ENCODE measurements at regions not wholly inside any gene's neighbourhood (a gene's known extent, or its start where the extent isn't known, plus 50 kb on each side); places are given as distances from the start of the nearest gene placed in this dataset.

DNA sequence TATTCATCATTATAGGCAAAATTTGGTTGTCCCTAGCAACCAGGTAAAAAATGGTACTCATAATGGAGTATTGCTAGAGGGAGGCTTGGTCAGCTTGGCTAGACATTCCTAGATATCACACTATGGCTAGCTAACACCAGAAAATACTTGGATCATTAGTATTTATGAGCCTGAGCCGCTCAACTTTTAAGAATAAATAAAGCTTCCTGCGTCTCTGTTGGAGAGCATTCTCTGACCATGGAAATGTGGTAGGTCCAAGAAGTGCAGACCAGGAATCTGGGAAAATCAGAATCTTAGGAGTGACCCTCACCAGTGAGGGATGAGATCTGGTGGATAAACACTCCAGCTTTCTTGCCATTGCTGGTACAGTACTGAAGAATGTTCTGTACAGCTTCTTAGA is 157.6 kb upstream of the AGR3 start:
- 75% methylated on average over 2 of the region's 2 CpGs for WGBS (ENCODE audit: insufficient coverage, insufficient replicate concordance, low lambda C conversion rate, missing lambda C conversion rate)
- intact Hi-C loops (cut with micrococcal nuclease; ENCODE audit: unreplicated experiment): no loop called here
- Histone ChIP-seq H3K36me3 (ENCODE audit: control insufficient read depth in 2 of 2, insufficient read depth in 2 of 2, low read length in 1 of 2) (no peaks in the 10 kb centered on the region), H2AFZ (ENCODE audit: control insufficient read depth, low read depth, low read length) (no peak overlapping the region), H3K9ac (ENCODE audit: control insufficient read depth, insufficient read depth, low read length) (no peak overlapping the region), H4K20me1 (ENCODE audit: control insufficient read depth, insufficient read depth) (no peaks in the 10 kb centered on the region), H3K4me1 (ENCODE audit: control insufficient read depth, insufficient read depth, low read length) (no peaks in the 10 kb centered on the region), H3K4me2 (ENCODE audit: control insufficient read depth, insufficient read depth) (no peak overlapping the region), H3K79me2 (ENCODE audit: control insufficient read depth, insufficient read depth, low read length) (no peaks in the 10 kb centered on the region), H3K27me3 (replicated peaks in 1 of 2; ENCODE audit: control insufficient read depth in 2 of 2, insufficient read depth in 2 of 2, low read length in 1 of 2) (no peaks in the 10 kb centered on the region), H3K4me3 (no peak overlapping the region), H3K9me3 (replicated peaks; ENCODE audit: control insufficient read depth, insufficient read depth, low read length) (no peaks in the 10 kb centered on the region), H3K27ac (ENCODE audit: control insufficient read depth, insufficient read depth) (no peak overlapping the region)
- no peak for ATAC-seq
- no TSS peak for BruUV-seq (replicated peaks)
- ChIA-PET CTCF (interaction anchor here (1.2 to 1.5 kb wide), 2 partner anchors 9 to 57 kb away, joined by 3 to 5 read pairs; no protein-coding TSS in a partner anchor), POLR2A (no interaction called here), SMC1A (ENCODE audit: uncharacterized antibody, unreplicated experiment) (interaction anchor here (1.5 kb wide), 1 partner anchor 23 kb away, joined by 5 read pairs; no protein-coding TSS in a partner anchor), RAD21 (ENCODE audit: unreplicated experiment) (no interaction called here)
- FAIRE-seq: no peak
- in situ Hi-C loops (cut with MboI): no loop called here
- no peak for DNase-seq (ENCODE audit: low read depth, low spot score)
- TF ChIP-seq, protein P1, sequence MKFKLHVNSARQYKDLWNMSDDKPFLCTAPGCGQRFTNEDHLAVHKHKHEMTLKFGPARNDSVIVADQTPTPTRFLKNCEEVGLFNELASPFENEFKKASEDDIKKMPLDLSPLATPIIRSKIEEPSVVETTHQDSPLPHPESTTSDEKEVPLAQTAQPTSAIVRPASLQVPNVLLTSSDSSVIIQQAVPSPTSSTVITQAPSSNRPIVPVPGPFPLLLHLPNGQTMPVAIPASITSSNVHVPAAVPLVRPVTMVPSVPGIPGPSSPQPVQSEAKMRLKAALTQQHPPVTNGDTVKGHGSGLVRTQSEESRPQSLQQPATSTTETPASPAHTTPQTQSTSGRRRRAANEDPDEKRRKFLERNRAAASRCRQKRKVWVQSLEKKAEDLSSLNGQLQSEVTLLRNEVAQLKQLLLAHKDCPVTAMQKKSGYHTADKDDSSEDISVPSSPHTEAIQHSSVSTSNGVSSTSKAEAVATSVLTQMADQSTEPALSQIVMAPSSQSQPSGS (IDR thresholded peaks at IDR 0.05; ENCODE audit: low read length): no peak
- TF ChIP-seq EED (IDR thresholded peaks at IDR 0.05; ENCODE audit: low read depth): no peak
- no peak for TF ChIP-seq JUND (IDR thresholded peaks at IDR 0.05; ENCODE audit: low read depth, low read length)
- TF ChIP-seq, protein P2, sequence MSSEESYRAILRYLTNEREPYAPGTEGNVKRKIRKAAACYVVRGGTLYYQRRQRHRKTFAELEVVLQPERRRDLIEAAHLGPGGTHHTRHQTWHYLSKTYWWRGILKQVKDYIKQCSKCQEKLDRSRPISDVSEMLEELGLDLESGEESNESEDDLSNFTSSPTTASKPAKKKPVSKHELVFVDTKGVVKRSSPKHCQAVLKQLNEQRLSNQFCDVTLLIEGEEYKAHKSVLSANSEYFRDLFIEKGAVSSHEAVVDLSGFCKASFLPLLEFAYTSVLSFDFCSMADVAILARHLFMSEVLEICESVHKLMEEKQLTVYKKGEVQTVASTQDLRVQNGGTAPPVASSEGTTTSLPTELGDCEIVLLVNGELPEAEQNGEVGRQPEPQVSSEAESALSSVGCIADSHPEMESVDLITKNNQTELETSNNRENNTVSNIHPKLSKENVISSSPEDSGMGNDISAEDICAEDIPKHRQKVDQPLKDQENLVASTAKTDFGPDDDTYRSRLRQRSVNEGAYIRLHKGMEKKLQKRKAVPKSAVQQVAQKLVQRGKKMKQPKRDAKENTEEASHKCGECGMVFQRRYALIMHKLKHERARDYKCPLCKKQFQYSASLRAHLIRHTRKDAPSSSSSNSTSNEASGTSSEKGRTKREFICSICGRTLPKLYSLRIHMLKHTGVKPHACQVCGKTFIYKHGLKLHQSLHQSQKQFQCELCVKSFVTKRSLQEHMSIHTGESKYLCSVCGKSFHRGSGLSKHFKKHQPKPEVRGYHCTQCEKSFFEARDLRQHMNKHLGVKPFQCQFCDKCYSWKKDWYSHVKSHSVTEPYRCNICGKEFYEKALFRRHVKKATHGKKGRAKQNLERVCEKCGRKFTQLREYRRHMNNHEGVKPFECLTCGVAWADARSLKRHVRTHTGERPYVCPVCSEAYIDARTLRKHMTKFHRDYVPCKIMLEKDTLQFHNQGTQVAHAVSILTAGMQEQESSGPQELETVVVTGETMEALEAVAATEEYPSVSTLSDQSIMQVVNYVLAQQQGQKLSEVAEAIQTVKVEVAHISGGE (CRISPR knock-in tag; IDR thresholded peaks at IDR 0.05): no peak
- no peak for TF ChIP-seq RBBP5 (conservative IDR thresholded peaks at IDR 0.05)
- no peak for TF ChIP-seq STAT3 (IDR thresholded peaks at IDR 0.05; ENCODE audit: low read depth, low read length)
- TF ChIP-seq, protein P3, sequence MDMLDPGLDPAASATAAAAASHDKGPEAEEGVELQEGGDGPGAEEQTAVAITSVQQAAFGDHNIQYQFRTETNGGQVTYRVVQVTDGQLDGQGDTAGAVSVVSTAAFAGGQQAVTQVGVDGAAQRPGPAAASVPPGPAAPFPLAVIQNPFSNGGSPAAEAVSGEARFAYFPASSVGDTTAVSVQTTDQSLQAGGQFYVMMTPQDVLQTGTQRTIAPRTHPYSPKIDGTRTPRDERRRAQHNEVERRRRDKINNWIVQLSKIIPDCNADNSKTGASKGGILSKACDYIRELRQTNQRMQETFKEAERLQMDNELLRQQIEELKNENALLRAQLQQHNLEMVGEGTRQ (IDR thresholded peaks at IDR 0.05; ENCODE audit: borderline replicate concordance, low read depth, low read length): no peak
- no peak for TF ChIP-seq CBX5 (IDR thresholded peaks at IDR 0.05; ENCODE audit: low read depth)
- no peak for TF ChIP-seq RAD51 (IDR thresholded peaks at IDR 0.05)
- TF ChIP-seq, protein P4, sequence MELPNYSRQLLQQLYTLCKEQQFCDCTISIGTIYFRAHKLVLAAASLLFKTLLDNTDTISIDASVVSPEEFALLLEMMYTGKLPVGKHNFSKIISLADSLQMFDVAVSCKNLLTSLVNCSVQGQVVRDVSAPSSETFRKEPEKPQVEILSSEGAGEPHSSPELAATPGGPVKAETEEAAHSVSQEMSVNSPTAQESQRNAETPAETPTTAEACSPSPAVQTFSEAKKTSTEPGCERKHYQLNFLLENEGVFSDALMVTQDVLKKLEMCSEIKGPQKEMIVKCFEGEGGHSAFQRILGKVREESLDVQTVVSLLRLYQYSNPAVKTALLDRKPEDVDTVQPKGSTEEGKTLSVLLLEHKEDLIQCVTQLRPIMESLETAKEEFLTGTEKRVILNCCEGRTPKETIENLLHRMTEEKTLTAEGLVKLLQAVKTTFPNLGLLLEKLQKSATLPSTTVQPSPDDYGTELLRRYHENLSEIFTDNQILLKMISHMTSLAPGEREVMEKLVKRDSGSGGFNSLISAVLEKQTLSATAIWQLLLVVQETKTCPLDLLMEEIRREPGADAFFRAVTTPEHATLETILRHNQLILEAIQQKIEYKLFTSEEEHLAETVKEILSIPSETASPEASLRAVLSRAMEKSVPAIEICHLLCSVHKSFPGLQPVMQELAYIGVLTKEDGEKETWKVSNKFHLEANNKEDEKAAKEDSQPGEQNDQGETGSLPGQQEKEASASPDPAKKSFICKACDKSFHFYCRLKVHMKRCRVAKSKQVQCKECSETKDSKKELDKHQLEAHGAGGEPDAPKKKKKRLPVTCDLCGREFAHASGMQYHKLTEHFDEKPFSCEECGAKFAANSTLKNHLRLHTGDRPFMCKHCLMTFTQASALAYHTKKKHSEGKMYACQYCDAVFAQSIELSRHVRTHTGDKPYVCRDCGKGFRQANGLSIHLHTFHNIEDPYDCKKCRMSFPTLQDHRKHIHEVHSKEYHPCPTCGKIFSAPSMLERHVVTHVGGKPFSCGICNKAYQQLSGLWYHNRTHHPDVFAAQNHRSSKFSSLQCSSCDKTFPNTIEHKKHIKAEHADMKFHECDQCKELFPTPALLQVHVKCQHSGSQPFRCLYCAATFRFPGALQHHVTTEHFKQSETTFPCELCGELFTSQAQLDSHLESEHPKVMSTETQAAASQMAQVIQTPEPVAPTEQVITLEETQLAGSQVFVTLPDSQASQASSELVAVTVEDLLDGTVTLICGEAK (IDR thresholded peaks at IDR 0.05; ENCODE audit: borderline replicate concordance): no peak
- TF ChIP-seq FOS (IDR thresholded peaks at IDR 0.05; ENCODE audit: borderline replicate concordance, extremely low read depth, insufficient read length): no peak
- TF ChIP-seq FOXM1 (IDR thresholded peaks at IDR 0.05; ENCODE audit: low read depth, low read length): no peak
- no peak for TF ChIP-seq KLF5 (IDR thresholded peaks at IDR 0.05; ENCODE audit: partially characterized antibody)
- no peak for TF ChIP-seq SMC3 (IDR thresholded peaks at IDR 0.05; ENCODE audit: borderline replicate concordance, low read length)
- TF ChIP-seq MTA2 (IDR thresholded peaks at IDR 0.05; ENCODE audit: low read depth): no peak
